Hepatocyte (in vitro differentiated cells): ENCODE measurements at regions not wholly inside any gene's neighbourhood (a gene's known extent, or its start where the extent isn't known, plus 50 kb on each side); places are given as distances from the start of the nearest gene placed in this dataset.

ENCODE experiments used
- DNase-seq: peaks from one replicate; pipeline ENCODE4 v3.0.0-alpha.2; 2016; ENCODE audit warnings: low spot score
- H2AFZ ChIP-seq: fragments of 200-600 bp; sonication (generic); 2 replicates; pipeline ENCODE4 v1.6.0; 2016; ENCODE audit warnings: antibody characterized with exemption, mild to moderate bottlenecking
- H3K27ac ChIP-seq: fragments of 200-600 bp; sonication (generic); 2 replicates; pipeline ENCODE4 v1.5.1; 2016; ENCODE audit warnings: mild to moderate bottlenecking
- H3K27me3 ChIP-seq: fragments of 200-600 bp; sonication (generic); 2 replicates; pipeline ENCODE4 v1.6.1; 2016
- H3K36me3 ChIP-seq: fragments of 200-600 bp; sonication (generic); replicated peaks from 2 replicates; pipeline ENCODE4 v1.5.1; 2016; ENCODE audit warnings: low read depth; ENCODE audit not compliant: insufficient read depth
- H3K4me1 ChIP-seq: fragments of 200-600 bp; sonication (generic); 2 replicates; pipeline ENCODE4 v1.5.1; 2016; ENCODE audit warnings: mild to moderate bottlenecking, moderate library complexity; ENCODE audit not compliant: insufficient read depth
- H3K4me2 ChIP-seq: fragments of 200-600 bp; sonication (generic); 2 replicates; pipeline ENCODE4 v1.6.0; 2016
- H3K4me3 ChIP-seq: fragments of 200-600 bp; sonication (generic); 2 replicates; pipeline ENCODE4 v1.5.1; 2016; ENCODE audit warnings: mild to moderate bottlenecking
- H3K79me2 ChIP-seq: fragments of 200-600 bp; sonication (generic); 2 replicates; pipeline ENCODE4 v1.6.0; 2017; ENCODE audit warnings: mild to moderate bottlenecking
- H3K9me2 ChIP-seq: fragments of 200-600 bp; sonication (generic); replicated peaks from 2 replicates; pipeline ENCODE4 v1.6.0; 2017; ENCODE audit warnings: mild to moderate bottlenecking; ENCODE audit not compliant: insufficient read depth
- H3K9me3 ChIP-seq: fragments of 200-600 bp; sonication (generic); 2 replicates; pipeline ENCODE4 v1.5.1; 2016; ENCODE audit warnings: low read depth, mild to moderate bottlenecking
- H4K20me1 ChIP-seq: fragments of 200-600 bp; sonication (generic); 2 replicates; pipeline ENCODE4 v1.6.0; 2016; ENCODE audit warnings: mild to moderate bottlenecking; ENCODE audit not compliant: insufficient read depth, poor library complexity, severe bottlenecking
- EZH2 ChIP-seq: fragments of 200-600 bp; sonication (generic); IDR thresholded peaks from 2 replicates; pipeline ENCODE4 v1.6.1; 2016; ENCODE audit warnings: antibody characterized with exemption, mild to moderate bottlenecking, borderline replicate concordance
- EZH2phosphoT487 ChIP-seq: fragments of 200-600 bp; sonication (generic); IDR thresholded peaks from one replicate; pipeline ENCODE4 v1.6.1; 2018; ENCODE audit warnings: antibody characterized with exemption, mild to moderate bottlenecking, low read depth, moderate library complexity; ENCODE audit not compliant: unreplicated experiment, severe bottlenecking
- WGBS: methylation state at CpG from one replicate; pipeline ENCODE4 v1.1.6; 2016; ENCODE audit warnings: low lambda C conversion rate; ENCODE audit errors: missing lambda C conversion rate; 5-methylcytosine and 5-hydroxymethylcytosine counted together
- TF ChIP-seq, protein P1 (sequence below): fragments of 200-600 bp; sonication (generic); IDR thresholded peaks from 2 replicates; pipeline ENCODE4 v1.5.1; 2016; ENCODE audit warnings: antibody characterized with exemption, mild to moderate bottlenecking; ENCODE audit not compliant: poor library complexity

DNA sequence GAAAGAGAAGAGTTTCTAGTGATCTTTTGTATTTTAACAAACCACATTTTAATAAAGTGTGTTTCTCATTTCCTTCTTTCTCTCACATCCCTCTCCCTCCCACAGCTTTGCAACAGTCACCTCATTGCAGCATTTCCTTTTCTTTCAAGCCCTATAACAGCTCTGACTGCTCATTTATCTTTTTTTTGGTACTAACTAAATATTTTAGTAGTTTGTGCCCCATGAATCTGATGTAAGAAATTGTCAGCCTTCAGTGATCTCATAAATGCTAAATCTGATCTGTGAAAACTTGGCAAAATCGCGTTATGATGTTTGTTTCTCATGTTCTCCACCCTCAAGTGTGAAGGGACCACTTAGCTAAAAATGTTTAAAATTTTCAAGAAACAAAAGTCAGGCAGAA is 258.5 kb upstream of the SLIT2 start:
- Histone ChIP-seq H3K79me2 (no peaks in the 10 kb centered on the region), H3K27ac (no peak overlapping the region), H3K36me3 (no peaks in the 10 kb centered on the region), H2AFZ (no peak overlapping the region), H3K9me2 (no peaks in the 10 kb centered on the region), H3K4me3 (no peak overlapping the region), H3K27me3 (no peaks in the 10 kb centered on the region), H3K4me1 (no peaks in the 10 kb centered on the region), H4K20me1 (no peaks in the 10 kb centered on the region), H3K9me3 (no peaks in the 10 kb centered on the region), H3K4me2 (no peak overlapping the region)
- TF ChIP-seq EZH2 (no peak), EZH2phosphoT487 (no peak)
- TF ChIP-seq, protein P1, sequence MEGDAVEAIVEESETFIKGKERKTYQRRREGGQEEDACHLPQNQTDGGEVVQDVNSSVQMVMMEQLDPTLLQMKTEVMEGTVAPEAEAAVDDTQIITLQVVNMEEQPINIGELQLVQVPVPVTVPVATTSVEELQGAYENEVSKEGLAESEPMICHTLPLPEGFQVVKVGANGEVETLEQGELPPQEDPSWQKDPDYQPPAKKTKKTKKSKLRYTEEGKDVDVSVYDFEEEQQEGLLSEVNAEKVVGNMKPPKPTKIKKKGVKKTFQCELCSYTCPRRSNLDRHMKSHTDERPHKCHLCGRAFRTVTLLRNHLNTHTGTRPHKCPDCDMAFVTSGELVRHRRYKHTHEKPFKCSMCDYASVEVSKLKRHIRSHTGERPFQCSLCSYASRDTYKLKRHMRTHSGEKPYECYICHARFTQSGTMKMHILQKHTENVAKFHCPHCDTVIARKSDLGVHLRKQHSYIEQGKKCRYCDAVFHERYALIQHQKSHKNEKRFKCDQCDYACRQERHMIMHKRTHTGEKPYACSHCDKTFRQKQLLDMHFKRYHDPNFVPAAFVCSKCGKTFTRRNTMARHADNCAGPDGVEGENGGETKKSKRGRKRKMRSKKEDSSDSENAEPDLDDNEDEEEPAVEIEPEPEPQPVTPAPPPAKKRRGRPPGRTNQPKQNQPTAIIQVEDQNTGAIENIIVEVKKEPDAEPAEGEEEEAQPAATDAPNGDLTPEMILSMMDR, result no peak
- DNase-seq, result no peak
- 84% methylated on average over 2 of the region's 2 CpGs for WGBS

DNA sequence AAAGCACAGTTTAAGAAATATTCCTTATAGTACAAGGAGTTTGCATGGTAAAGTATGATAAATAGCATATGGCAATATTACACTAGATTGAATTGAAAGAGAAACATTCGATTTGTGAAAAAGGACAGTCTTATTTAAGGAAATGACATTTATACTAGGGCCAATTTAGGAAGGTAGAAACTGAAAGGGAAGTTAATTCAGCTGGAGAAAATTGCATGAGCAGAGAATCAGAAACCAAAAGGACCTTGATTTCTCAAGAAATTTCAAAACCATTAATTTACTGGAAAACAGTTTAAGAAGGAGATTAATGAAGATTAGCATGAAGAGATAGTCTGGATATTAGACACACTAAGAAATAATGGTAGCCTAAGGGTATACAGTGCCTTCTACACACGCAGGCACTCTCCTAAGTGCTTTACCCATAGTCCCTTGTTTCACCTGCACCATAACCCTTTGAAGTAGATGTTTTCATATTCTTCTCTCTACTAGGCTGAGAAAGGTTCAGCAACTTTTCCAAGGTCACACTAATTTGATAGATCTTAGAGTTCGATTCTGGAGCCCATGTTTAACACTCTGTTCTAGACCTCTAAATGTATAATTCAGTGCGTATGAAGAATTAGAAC is 259.1 kb upstream of the SLIT2 start:
- H3K36me3 ChIP-seq, result no peaks in the 10 kb centered on the region
- WGBS, result 79% methylated on average over 4 of the region's 4 CpGs
- H4K20me1 ChIP-seq, result no peaks in the 10 kb centered on the region
- H3K79me2 ChIP-seq, result no peaks in the 10 kb centered on the region
- H2AFZ ChIP-seq, result no peak overlapping the region
- no peak for DNase-seq
- no peaks in the 10 kb centered on the region for H3K4me1 ChIP-seq
- no peak overlapping the region for H3K4me3 ChIP-seq
- no peaks in the 10 kb centered on the region for H3K27me3 ChIP-seq
- no peak overlapping the region for H3K27ac ChIP-seq
- TF ChIP-seq EZH2phosphoT487 (no peak), EZH2 (no peak)
- TF ChIP-seq, protein P1, result no peak
- H3K9me2 ChIP-seq, result no peaks in the 10 kb centered on the region
- no peak overlapping the region for H3K4me2 ChIP-seq
- H3K9me3 ChIP-seq, result no peaks in the 10 kb centered on the region

DNA sequence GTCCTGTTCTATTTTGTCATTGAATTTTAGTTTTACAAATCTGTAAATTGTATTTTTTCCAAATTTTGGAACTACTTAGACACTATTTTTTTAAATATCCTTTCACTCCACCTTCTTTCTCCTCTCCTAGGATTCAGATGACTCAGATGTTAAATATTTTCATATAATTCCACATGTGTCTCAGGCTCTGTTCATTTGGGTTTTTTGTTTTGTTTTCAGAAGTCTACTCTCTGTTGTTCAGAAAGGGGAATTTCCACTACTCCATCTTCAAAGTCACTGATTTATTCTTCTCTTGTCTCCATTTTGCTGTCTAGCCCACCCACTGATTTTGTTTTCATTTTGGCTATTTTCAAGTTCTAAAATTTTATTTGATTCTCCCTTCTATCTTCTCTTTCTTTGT is 264.0 kb upstream of the SLIT2 start:
- TF ChIP-seq, protein P1, result no peak
- TF ChIP-seq EZH2 (no peak), EZH2phosphoT487 (no peak)
- DNase-seq, result no peak
- H3K4me2 ChIP-seq, result no peak overlapping the region
- H3K4me3 ChIP-seq, result no peak overlapping the region
- no peaks in the 10 kb centered on the region for H3K9me3 ChIP-seq
- H3K79me2 ChIP-seq, result no peaks in the 10 kb centered on the region
- H2AFZ ChIP-seq, result no peak overlapping the region
- no peaks in the 10 kb centered on the region for H3K27me3 ChIP-seq
- H3K27ac ChIP-seq, result no peak overlapping the region
- H3K4me1 ChIP-seq, result no peaks in the 10 kb centered on the region
- no peaks in the 10 kb centered on the region for H4K20me1 ChIP-seq
- no peaks in the 10 kb centered on the region for H3K36me3 ChIP-seq
- no peaks in the 10 kb centered on the region for H3K9me2 ChIP-seq

DNA sequence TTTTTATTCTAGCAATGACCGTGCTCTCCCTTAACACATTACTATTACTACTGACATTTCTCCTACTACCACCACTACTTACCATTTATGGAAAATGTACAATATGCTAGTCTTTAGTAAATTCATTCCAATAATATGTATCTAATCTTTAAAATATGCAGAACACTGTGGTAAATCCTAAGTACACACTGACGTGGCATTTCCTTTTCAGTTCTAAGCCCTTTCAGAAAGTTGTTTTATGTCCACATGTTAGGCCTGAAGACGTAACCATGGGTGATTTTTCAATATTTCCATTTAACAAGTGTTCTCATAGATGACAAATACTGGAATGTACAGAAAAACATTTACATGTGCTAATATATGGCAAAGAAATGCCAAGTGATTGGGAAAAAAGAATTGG is 268.6 kb upstream of the SLIT2 start:
- 73% methylated on average over 3 of the region's 3 CpGs for WGBS
- Histone ChIP-seq H4K20me1 (no peaks in the 10 kb centered on the region), H3K4me3 (no peak overlapping the region), H3K27me3 (no peaks in the 10 kb centered on the region), H3K4me2 (no peak overlapping the region), H3K27ac (no peak overlapping the region), H2AFZ (no peak overlapping the region), H3K36me3 (no peaks in the 10 kb centered on the region), H3K4me1 (no peaks in the 10 kb centered on the region), H3K79me2 (no peaks in the 10 kb centered on the region), H3K9me2 (no peaks in the 10 kb centered on the region), H3K9me3 (no peaks in the 10 kb centered on the region)
- no peak for DNase-seq
- TF ChIP-seq, protein P1, result no peak
- TF ChIP-seq EZH2 (no peak), EZH2phosphoT487 (no peak)
